ENCODE measurements at regions not wholly inside any gene's neighbourhood (a gene's known extent, or its start where the extent isn't known, plus 50 kb on each side); places are given as distances from the start of the nearest gene placed in this dataset.

- TF ChIP-seq, protein P1, sequence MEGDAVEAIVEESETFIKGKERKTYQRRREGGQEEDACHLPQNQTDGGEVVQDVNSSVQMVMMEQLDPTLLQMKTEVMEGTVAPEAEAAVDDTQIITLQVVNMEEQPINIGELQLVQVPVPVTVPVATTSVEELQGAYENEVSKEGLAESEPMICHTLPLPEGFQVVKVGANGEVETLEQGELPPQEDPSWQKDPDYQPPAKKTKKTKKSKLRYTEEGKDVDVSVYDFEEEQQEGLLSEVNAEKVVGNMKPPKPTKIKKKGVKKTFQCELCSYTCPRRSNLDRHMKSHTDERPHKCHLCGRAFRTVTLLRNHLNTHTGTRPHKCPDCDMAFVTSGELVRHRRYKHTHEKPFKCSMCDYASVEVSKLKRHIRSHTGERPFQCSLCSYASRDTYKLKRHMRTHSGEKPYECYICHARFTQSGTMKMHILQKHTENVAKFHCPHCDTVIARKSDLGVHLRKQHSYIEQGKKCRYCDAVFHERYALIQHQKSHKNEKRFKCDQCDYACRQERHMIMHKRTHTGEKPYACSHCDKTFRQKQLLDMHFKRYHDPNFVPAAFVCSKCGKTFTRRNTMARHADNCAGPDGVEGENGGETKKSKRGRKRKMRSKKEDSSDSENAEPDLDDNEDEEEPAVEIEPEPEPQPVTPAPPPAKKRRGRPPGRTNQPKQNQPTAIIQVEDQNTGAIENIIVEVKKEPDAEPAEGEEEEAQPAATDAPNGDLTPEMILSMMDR (IDR thresholded peaks at IDR 0.05) = no peak
- TF ChIP-seq POLR2A (IDR thresholded peaks at IDR 0.05) = no peak
These were observed 238.3 kb downstream of the HLX start for GRCh38 chr1:221117548-221117951.

Measured in testis (tissue), 2 donors.